Endothelial cell of umbilical vein (primary cell): ENCODE measurements at regions not wholly inside any gene's neighbourhood (a gene's known extent, or its start where the extent isn't known, plus 50 kb on each side); places are given as distances from the start of the nearest gene placed in this dataset.

ENCODE experiments used
- EZH2 ChIP-seq: IDR thresholded peaks from 2 replicates; pipeline ENCODE4 v1.6.1; 2012; ENCODE audit warnings: borderline replicate concordance, low read depth, mild to moderate bottlenecking, moderate library complexity, low read length, inconsistent platforms; ENCODE audit not compliant: severe bottlenecking
- POLR2AphosphoS5 ChIP-seq: IDR thresholded peaks from 2 replicates; pipeline ENCODE4 v1.6.1; 2012; ENCODE audit warnings: low read depth, mild to moderate bottlenecking, control low read depth, low read length, moderate library complexity; ENCODE audit not compliant: insufficient read depth

- no peak for TF ChIP-seq EZH2
- no peak for TF ChIP-seq POLR2AphosphoS5
Observed at GRCh38 chr6:98560418-98560817, 274.0 kb upstream of the POU3F2 start.
